ENCODE measurements at regions not wholly inside any gene's neighbourhood (a gene's known extent, or its start where the extent isn't known, plus 50 kb on each side); places are given as distances from the start of the nearest gene placed in this dataset.

DNA sequence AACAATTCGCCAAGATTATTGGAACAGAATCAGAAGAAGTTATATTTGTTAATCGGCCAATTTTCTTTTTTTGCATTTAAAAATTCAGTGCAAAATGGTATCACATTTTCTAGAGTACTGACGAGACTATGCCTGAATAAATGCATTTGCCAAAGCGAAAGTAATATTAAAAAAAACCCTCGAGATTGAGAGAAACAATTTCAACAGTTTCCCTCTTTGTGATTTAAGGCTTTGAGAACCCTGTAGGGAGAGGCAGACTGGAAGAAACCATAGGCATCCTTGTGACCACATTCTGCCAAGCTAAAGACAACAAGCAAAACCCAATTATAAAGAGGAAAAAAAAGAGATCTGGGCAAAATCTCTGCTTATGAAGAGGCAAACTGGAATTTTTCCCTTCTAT is 218.1 kb upstream of the GK2 start:
- TF ChIP-seq, protein P1, sequence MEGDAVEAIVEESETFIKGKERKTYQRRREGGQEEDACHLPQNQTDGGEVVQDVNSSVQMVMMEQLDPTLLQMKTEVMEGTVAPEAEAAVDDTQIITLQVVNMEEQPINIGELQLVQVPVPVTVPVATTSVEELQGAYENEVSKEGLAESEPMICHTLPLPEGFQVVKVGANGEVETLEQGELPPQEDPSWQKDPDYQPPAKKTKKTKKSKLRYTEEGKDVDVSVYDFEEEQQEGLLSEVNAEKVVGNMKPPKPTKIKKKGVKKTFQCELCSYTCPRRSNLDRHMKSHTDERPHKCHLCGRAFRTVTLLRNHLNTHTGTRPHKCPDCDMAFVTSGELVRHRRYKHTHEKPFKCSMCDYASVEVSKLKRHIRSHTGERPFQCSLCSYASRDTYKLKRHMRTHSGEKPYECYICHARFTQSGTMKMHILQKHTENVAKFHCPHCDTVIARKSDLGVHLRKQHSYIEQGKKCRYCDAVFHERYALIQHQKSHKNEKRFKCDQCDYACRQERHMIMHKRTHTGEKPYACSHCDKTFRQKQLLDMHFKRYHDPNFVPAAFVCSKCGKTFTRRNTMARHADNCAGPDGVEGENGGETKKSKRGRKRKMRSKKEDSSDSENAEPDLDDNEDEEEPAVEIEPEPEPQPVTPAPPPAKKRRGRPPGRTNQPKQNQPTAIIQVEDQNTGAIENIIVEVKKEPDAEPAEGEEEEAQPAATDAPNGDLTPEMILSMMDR (IDR thresholded peaks at IDR 0.05; ENCODE audit: poor library complexity) = no peak
- TF ChIP-seq EZH2 (IDR thresholded peaks at IDR 0.05; ENCODE audit: borderline replicate concordance) = no peak

Data from hepatocyte (in vitro differentiated cells).